ENCODE measurements at regions not wholly inside any gene's neighbourhood (a gene's known extent, or its start where the extent isn't known, plus 50 kb on each side); places are given as distances from the start of the nearest gene placed in this dataset.

DNA sequence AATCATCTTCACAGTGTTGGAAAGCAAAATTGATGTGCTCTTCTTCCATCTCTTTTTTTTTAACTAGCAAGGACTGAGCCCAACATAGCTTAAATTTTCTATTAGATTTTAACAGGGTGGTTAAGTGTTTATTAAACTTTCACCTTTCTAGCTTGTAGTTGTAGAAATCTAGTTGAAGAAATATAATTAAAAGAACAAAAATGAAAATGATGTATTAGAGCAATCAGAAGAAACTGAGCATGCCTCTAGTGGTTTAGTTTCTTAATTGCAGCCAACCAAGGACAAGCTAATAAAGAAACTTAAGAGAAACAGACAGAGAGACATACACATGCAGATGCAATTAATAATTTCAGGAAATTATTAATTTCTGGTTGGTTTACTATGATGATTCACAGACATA, 673.0 kb upstream of the LMO3 start:
- H3K9ac ChIP-seq (ENCODE audit: low read length), result no peak overlapping the region
- H3K36me3 ChIP-seq (ENCODE audit: control insufficient read depth, insufficient read depth, low read length), result no peaks in the 10 kb centered on the region
- H2BK120ac ChIP-seq (ENCODE audit: low read depth, low read length), result no peak overlapping the region
- H3K79me2 ChIP-seq (ENCODE audit: control insufficient read depth, insufficient read depth, low read length), result no peaks in the 10 kb centered on the region
- no peak overlapping the region for H4K5ac ChIP-seq (ENCODE audit: low read length)
- no peak overlapping the region for H3K4me3 ChIP-seq (ENCODE audit: low read length)
- H3K56ac ChIP-seq (ENCODE audit: low read length), result no peak overlapping the region
- H3K4me1 ChIP-seq (ENCODE audit: control insufficient read depth, low read depth, low read length), result no peaks in the 10 kb centered on the region
- no peaks in the 10 kb centered on the region for H3K79me1 ChIP-seq (ENCODE audit: low read length)
- H2BK15ac ChIP-seq (replicated peaks; ENCODE audit: low read depth), result no peak overlapping the region
- no peak overlapping the region for H3K4me2 ChIP-seq (ENCODE audit: low read length)
- no peak overlapping the region for H2BK5ac ChIP-seq (ENCODE audit: low read length)
- no peak overlapping the region for H3K4ac ChIP-seq (ENCODE audit: low read depth, low read length)
- H3K27me3 ChIP-seq (ENCODE audit: insufficient read depth, low read length, poor library complexity), result no peaks in the 10 kb centered on the region
- no peak overlapping the region for H4K8ac ChIP-seq (ENCODE audit: low read depth, low read length)
- H3K18ac ChIP-seq (ENCODE audit: low read length), result no peak overlapping the region
- no peak overlapping the region for H2AK5ac ChIP-seq (ENCODE audit: low read length)
- no peak overlapping the region for H3K23ac ChIP-seq (ENCODE audit: low read length)
- H3K27ac ChIP-seq (ENCODE audit: low read depth, low read length), result no peak overlapping the region
- DNase-seq, result peak; percentile 11

DNA sequence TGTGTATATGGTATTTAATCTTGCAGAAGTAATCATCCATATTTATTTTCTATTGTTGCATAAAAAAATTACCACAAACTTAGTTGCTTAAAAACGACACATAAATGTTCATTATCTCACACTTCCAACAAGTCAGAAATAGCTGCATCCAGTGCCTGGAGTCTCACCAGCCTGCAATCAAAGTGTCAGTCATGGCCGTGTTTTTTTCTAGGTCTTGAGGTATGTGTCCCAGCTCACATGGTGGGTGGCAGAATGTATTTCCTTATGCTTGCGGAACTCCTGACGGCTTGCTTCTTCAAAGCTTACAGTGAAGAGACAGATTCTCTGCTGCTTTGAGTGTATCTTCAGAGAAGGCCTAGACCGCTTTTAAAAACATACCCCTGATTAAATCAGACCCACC, 670.2 kb upstream of the LMO3 start:
- Histone ChIP-seq H3K79me2 (ENCODE audit: control insufficient read depth, insufficient read depth, low read length) (no peaks in the 10 kb centered on the region), H3K4ac (ENCODE audit: low read depth, low read length) (no peak overlapping the region), H2BK15ac (replicated peaks; ENCODE audit: low read depth) (no peak overlapping the region), H4K8ac (ENCODE audit: low read depth, low read length) (no peak overlapping the region), H3K18ac (ENCODE audit: low read length) (no peak overlapping the region), H2AK5ac (ENCODE audit: low read length) (no peak overlapping the region), H3K23ac (ENCODE audit: low read length) (no peak overlapping the region), H3K36me3 (ENCODE audit: control insufficient read depth, insufficient read depth, low read length) (no peaks in the 10 kb centered on the region), H3K4me3 (ENCODE audit: low read length) (no peak overlapping the region), H3K79me1 (ENCODE audit: low read length) (no peaks in the 10 kb centered on the region), H3K27me3 (ENCODE audit: insufficient read depth, low read length, poor library complexity) (no peaks in the 10 kb centered on the region), H3K27ac (ENCODE audit: low read depth, low read length) (no peak overlapping the region), H4K5ac (ENCODE audit: low read length) (no peak overlapping the region), H2BK120ac (ENCODE audit: low read depth, low read length) (no peak overlapping the region), H2BK5ac (ENCODE audit: low read length) (no peak overlapping the region), H3K4me2 (ENCODE audit: low read length) (no peak overlapping the region), H3K9ac (ENCODE audit: low read length) (no peak overlapping the region), H3K56ac (ENCODE audit: low read length) (no peak overlapping the region), H3K4me1 (ENCODE audit: control insufficient read depth, low read depth, low read length) (no peaks in the 10 kb centered on the region)
- WGBS (ENCODE audit: extremely low coverage, insufficient coverage, low lambda C conversion rate), result no CpG with 5 or more reads among the region's 5 CpGs
- no peak for DNase-seq

DNA sequence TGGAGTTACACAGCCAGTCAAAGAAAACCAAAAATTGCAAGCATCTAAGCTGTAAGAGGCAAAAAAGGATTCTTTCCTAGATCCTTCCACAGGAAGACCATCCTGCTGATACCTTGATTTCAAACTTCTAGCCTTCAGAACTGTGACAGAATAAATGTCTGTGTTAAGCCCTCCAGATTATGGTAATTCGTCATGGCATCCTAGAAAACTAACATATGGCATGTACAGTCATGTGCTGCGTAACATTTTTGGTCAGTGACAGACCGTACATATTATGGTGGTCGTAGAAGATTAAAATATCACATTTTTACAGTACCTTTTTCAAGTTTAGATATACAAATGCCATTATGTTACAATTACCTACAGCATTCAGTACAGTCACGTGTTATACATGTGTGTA, 660.9 kb upstream of the LMO3 start:
- Histone ChIP-seq H2BK15ac (replicated peaks; ENCODE audit: low read depth) (no peak overlapping the region), H3K4me3 (ENCODE audit: low read length) (no peak overlapping the region), H3K4ac (ENCODE audit: low read depth, low read length) (no peak overlapping the region), H3K56ac (ENCODE audit: low read length) (no peak overlapping the region), H2BK120ac (ENCODE audit: low read depth, low read length) (no peak overlapping the region), H3K4me1 (ENCODE audit: control insufficient read depth, low read depth, low read length) (no peaks in the 10 kb centered on the region), H3K36me3 (ENCODE audit: control insufficient read depth, insufficient read depth, low read length) (no peaks in the 10 kb centered on the region), H4K8ac (ENCODE audit: low read depth, low read length) (no peak overlapping the region), H3K79me2 (ENCODE audit: control insufficient read depth, insufficient read depth, low read length) (no peaks in the 10 kb centered on the region), H2BK5ac (ENCODE audit: low read length) (no peak overlapping the region), H3K23ac (ENCODE audit: low read length) (no peak overlapping the region), H2AK5ac (ENCODE audit: low read length) (no peak overlapping the region), H3K18ac (ENCODE audit: low read length) (no peak overlapping the region), H3K27ac (ENCODE audit: low read depth, low read length) (no peak overlapping the region), H3K79me1 (ENCODE audit: low read length) (no peaks in the 10 kb centered on the region), H3K4me2 (ENCODE audit: low read length) (no peak overlapping the region), H3K27me3 (ENCODE audit: insufficient read depth, low read length, poor library complexity) (no peaks in the 10 kb centered on the region), H4K5ac (ENCODE audit: low read length) (no peak overlapping the region), H3K9ac (ENCODE audit: low read length) (no peak overlapping the region)
- WGBS (ENCODE audit: extremely low coverage, insufficient coverage, low lambda C conversion rate), result no CpG with 5 or more reads among the region's 5 CpGs
- DNase-seq, result no peak

DNA sequence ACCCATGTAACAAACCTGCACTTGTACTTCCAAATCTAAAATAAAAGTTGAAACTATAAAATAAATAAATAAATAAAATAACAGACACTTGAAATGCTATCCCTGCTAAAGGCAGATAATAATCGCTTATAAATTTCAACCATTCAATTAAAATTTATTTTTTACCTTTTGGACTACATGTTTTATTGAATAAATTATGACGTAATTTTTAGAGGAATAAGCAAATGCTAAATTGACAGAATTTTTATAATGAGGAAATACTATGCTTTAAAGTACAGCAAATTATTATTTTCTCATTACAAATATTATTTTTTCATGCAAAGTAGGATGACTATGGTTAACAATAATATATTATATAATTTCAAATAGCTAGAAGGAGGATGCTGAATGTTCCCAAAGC, 658.6 kb upstream of the LMO3 start:
- no peak overlapping the region for H3K27ac ChIP-seq (ENCODE audit: low read depth, low read length)
- no peak overlapping the region for H3K18ac ChIP-seq (ENCODE audit: low read length)
- DNase-seq, result no peak
- no peaks in the 10 kb centered on the region for H3K36me3 ChIP-seq (ENCODE audit: control insufficient read depth, insufficient read depth, low read length)
- H3K4me2 ChIP-seq (ENCODE audit: low read length), result no peak overlapping the region
- H3K56ac ChIP-seq (ENCODE audit: low read length), result no peak overlapping the region
- H3K4me1 ChIP-seq (ENCODE audit: control insufficient read depth, low read depth, low read length), result no peaks in the 10 kb centered on the region
- no peak overlapping the region for H3K4me3 ChIP-seq (ENCODE audit: low read length)
- no peaks in the 10 kb centered on the region for H3K79me1 ChIP-seq (ENCODE audit: low read length)
- no peak overlapping the region for H3K9ac ChIP-seq (ENCODE audit: low read length)
- no peak overlapping the region for H2BK15ac ChIP-seq (replicated peaks; ENCODE audit: low read depth)
- no peak overlapping the region for H2BK120ac ChIP-seq (ENCODE audit: low read depth, low read length)
- H4K8ac ChIP-seq (ENCODE audit: low read depth, low read length), result no peak overlapping the region
- no peak overlapping the region for H2AK5ac ChIP-seq (ENCODE audit: low read length)
- H3K23ac ChIP-seq (ENCODE audit: low read length), result no peak overlapping the region
- no peak overlapping the region for H2BK5ac ChIP-seq (ENCODE audit: low read length)
- 100% methylated on average over 2 of the region's 2 CpGs for WGBS (ENCODE audit: extremely low coverage, insufficient coverage, low lambda C conversion rate)
- H3K27me3 ChIP-seq (ENCODE audit: insufficient read depth, low read length, poor library complexity), result no peaks in the 10 kb centered on the region
- no peak overlapping the region for H4K5ac ChIP-seq (ENCODE audit: low read length)
- no peak overlapping the region for H3K4ac ChIP-seq (ENCODE audit: low read depth, low read length)
- H3K79me2 ChIP-seq (ENCODE audit: control insufficient read depth, insufficient read depth, low read length), result no peaks in the 10 kb centered on the region

DNA sequence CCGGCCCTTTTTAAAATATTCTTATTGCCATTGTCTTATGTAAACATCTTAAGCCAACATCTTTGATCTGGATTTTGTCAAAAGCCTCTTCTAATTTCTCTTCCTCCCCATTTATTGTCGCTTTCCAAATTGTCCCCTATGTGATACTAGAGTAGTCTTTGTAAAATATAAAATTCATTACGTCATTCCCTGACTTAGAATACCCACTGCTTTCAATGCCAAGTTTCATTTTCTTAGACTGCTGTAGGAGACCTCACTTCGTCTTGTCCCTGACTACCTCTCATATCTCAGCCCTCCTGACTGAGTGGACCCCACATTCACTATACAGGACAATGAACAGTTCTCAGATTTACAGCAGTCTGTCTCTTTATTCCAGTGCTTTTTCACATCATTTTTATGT, 633.9 kb upstream of the LMO3 start:
- Histone ChIP-seq H4K8ac (ENCODE audit: low read depth, low read length) (no peak overlapping the region), H3K23ac (ENCODE audit: low read length) (no peak overlapping the region), H3K56ac (ENCODE audit: low read length) (no peak overlapping the region), H3K27me3 (ENCODE audit: insufficient read depth, low read length, poor library complexity) (no peaks in the 10 kb centered on the region), H3K4me1 (ENCODE audit: control insufficient read depth, low read depth, low read length) (no peaks in the 10 kb centered on the region), H3K79me2 (ENCODE audit: control insufficient read depth, insufficient read depth, low read length) (no peaks in the 10 kb centered on the region), H3K36me3 (ENCODE audit: control insufficient read depth, insufficient read depth, low read length) (no peaks in the 10 kb centered on the region), H2BK5ac (ENCODE audit: low read length) (no peak overlapping the region), H3K4ac (ENCODE audit: low read depth, low read length) (no peak overlapping the region), H2AK5ac (ENCODE audit: low read length) (no peak overlapping the region), H3K4me3 (ENCODE audit: low read length) (no peak overlapping the region), H3K79me1 (ENCODE audit: low read length) (no peaks in the 10 kb centered on the region), H3K9ac (ENCODE audit: low read length) (no peak overlapping the region), H4K5ac (ENCODE audit: low read length) (no peak overlapping the region), H3K18ac (ENCODE audit: low read length) (no peak overlapping the region), H3K27ac (ENCODE audit: low read depth, low read length) (no peak overlapping the region), H2BK120ac (ENCODE audit: low read depth, low read length) (no peak overlapping the region), H2BK15ac (replicated peaks; ENCODE audit: low read depth) (no peak overlapping the region), H3K4me2 (ENCODE audit: low read length) (no peak overlapping the region)
- no CpG with 5 or more reads among the region's 4 CpGs for WGBS (ENCODE audit: extremely low coverage, insufficient coverage, low lambda C conversion rate)
- DNase-seq, result no peak

DNA sequence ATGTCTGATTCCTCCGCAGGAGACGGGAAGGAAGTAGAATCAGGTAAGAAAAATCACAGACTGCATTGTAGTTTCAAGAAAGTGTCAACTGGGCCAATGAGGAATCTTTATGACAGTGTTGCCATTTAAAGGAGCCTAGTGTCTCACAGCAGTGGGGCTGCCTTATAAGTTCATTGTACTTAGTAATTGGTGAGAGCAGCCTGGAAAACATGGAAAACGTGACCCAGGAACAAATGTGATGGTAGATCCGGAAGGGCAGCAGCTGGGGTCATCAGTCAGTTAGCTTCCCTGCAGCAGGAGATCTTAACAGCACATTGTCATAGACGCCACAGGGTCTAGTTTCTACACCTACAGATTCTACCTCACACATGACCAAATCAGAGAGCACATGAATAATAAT, 630.0 kb upstream of the LMO3 start:
- H4K8ac ChIP-seq (ENCODE audit: low read depth, low read length), result peak overlapping the region; percentile 76
- no peak overlapping the region for H3K23ac ChIP-seq (ENCODE audit: low read length)
- no peak overlapping the region for H3K4me3 ChIP-seq (ENCODE audit: low read length)
- no peak overlapping the region for H3K18ac ChIP-seq (ENCODE audit: low read length)
- no CpG with 5 or more reads among the region's 5 CpGs for WGBS (ENCODE audit: extremely low coverage, insufficient coverage, low lambda C conversion rate)
- H3K4me1 ChIP-seq (ENCODE audit: control insufficient read depth, low read depth, low read length), result no peaks in the 10 kb centered on the region
- no peaks in the 10 kb centered on the region for H3K36me3 ChIP-seq (ENCODE audit: control insufficient read depth, insufficient read depth, low read length)
- no peaks in the 10 kb centered on the region for H3K79me1 ChIP-seq (ENCODE audit: low read length)
- no peak overlapping the region for H3K56ac ChIP-seq (ENCODE audit: low read length)
- H4K5ac ChIP-seq (ENCODE audit: low read length), result no peak overlapping the region
- no peak overlapping the region for H3K27ac ChIP-seq (ENCODE audit: low read depth, low read length)
- no peak overlapping the region for H3K9ac ChIP-seq (ENCODE audit: low read length)
- no peak overlapping the region for H2BK5ac ChIP-seq (ENCODE audit: low read length)
- H2BK15ac ChIP-seq (replicated peaks; ENCODE audit: low read depth), result no peak overlapping the region
- H3K4ac ChIP-seq (ENCODE audit: low read depth, low read length), result no peak overlapping the region
- no peaks in the 10 kb centered on the region for H3K27me3 ChIP-seq (ENCODE audit: insufficient read depth, low read length, poor library complexity)
- no peak overlapping the region for H2BK120ac ChIP-seq (ENCODE audit: low read depth, low read length)
- H3K79me2 ChIP-seq (ENCODE audit: control insufficient read depth, insufficient read depth, low read length), result no peaks in the 10 kb centered on the region
- peak; percentile 54 for DNase-seq
- no peak overlapping the region for H3K4me2 ChIP-seq (ENCODE audit: low read length)
- H2AK5ac ChIP-seq (ENCODE audit: low read length), result no peak overlapping the region
